H1 (cell line): ENCODE measurements at regions not wholly inside any gene's neighbourhood (a gene's known extent, or its start where the extent isn't known, plus 50 kb on each side); places are given as distances from the start of the nearest gene placed in this dataset.

Experiments
- CTCF ChIA-PET: fragments of 300-600 bp; sonication (Branson Sonifier 250); formaldehyde crosslinking; loops from one replicate; lab custom pipeline; 2021; ENCODE audit not compliant: partially characterized antibody; lab: Charles Lee
- POLR2A ChIA-PET: fragments of 300-600 bp; sonication (Branson Sonifier 250); formaldehyde crosslinking; loops from one replicate; lab custom pipeline; 2021; ENCODE audit warnings: inconsistent platforms; ENCODE audit not compliant: partially characterized antibody; lab: Charles Lee
- DNase-seq, 2 experiments: peaks; one replicate each; pipeline versions ENCODE4 v3.0.0 to v3.0.0-alpha.2; 2010 to 2022; ENCODE audit warnings: low spot score in 2 of 2, low read depth in 1 of 2, mixed read lengths in 1 of 2
- FAIRE-seq: peaks from 2 replicates; lab custom pipeline; 2011; peaks lifted over from hg19 to GRCh38; lab: Jason Lieb, UNC
- H2AFZ ChIP-seq: 2 replicates; pipeline ENCODE4 v1.8.1; 2012; ENCODE audit warnings: low read length, inconsistent platforms
- H2AK5ac ChIP-seq: 2 replicates; pipeline ENCODE4 v1.6.1; 2013; ENCODE audit warnings: low read depth, low read length
- H2BK120ac ChIP-seq: replicated peaks from 2 replicates; pipeline ENCODE3; 2013; ENCODE audit warnings: low read depth, low read length, inconsistent platforms
- H2BK12ac ChIP-seq: 2 replicates; pipeline ENCODE4 v1.6.1; 2013; ENCODE audit warnings: low read depth, low read length
- H2BK15ac ChIP-seq: 2 replicates; pipeline ENCODE4 v1.6.1; 2013; ENCODE audit warnings: low read length
- H2BK20ac ChIP-seq: 2 replicates; pipeline ENCODE4 v1.6.1; 2013; ENCODE audit warnings: low read length
- H2BK5ac ChIP-seq: 2 replicates; pipeline ENCODE4 v1.6.1; 2013; ENCODE audit warnings: low read depth, low read length
- H3K14ac ChIP-seq: 2 replicates; pipeline ENCODE4 v1.6.1; 2013; ENCODE audit warnings: inconsistent platforms; ENCODE audit not compliant: insufficient read length
- H3K18ac ChIP-seq: 2 replicates; pipeline ENCODE4 v1.6.1; 2013; ENCODE audit warnings: low read length; ENCODE audit errors: extremely low read depth
- H3K23ac ChIP-seq: 2 replicates; pipeline ENCODE4 v1.6.1; 2013; ENCODE audit warnings: inconsistent platforms; ENCODE audit not compliant: insufficient read length
- H3K23me2 ChIP-seq: 2 replicates; pipeline ENCODE4 v1.6.1; 2013; ENCODE audit warnings: low read depth, low read length
- H3K27ac ChIP-seq: 2 replicates; pipeline ENCODE4 v1.6.1; 2011; ENCODE audit warnings: low read depth, low read length, inconsistent platforms
- H3K27me3 ChIP-seq, 4 experiments: replicated peaks in 1 of 4; 1 replicate in 1 of 4; 2 replicates in 3 of 4; pipeline versions ENCODE4 v1.6.1 to v1.8.1; 2011 to 2013; ENCODE audit warnings: low read length in 3 of 4, mild to moderate bottlenecking in 3 of 4, inconsistent platforms in 2 of 4, mixed read lengths in 2 of 4, moderate library complexity in 1 of 4; ENCODE audit not compliant: control insufficient read depth in 3 of 4, insufficient read depth in 3 of 4; ENCODE audit errors: extremely low read depth in 1 of 4
- H3K36me3 ChIP-seq, 4 experiments: 2 replicates each; pipeline versions ENCODE4 v1.6.1 to v1.8.1; 2011 to 2013; ENCODE audit warnings: mild to moderate bottlenecking in 4 of 4, low read length in 3 of 4, moderate library complexity in 2 of 4, control low read depth in 1 of 4, inconsistent platforms in 1 of 4; ENCODE audit not compliant: insufficient read depth in 4 of 4, control insufficient read depth in 2 of 4
- H3K4ac ChIP-seq: replicated peaks from 2 replicates; pipeline ENCODE3; 2013; ENCODE audit warnings: low read length, low read depth, mixed read lengths, inconsistent platforms; ENCODE audit not compliant: insufficient read length
- H3K4me1 ChIP-seq, 4 experiments: replicated peaks in 1 of 4; 1 replicate in 1 of 4; 2 replicates in 3 of 4; pipeline versions ENCODE4 v1.6.1 to v1.8.1; 2011 to 2013; ENCODE audit warnings: low read length in 3 of 4, inconsistent platforms in 2 of 4, mixed read lengths in 1 of 4; ENCODE audit not compliant: insufficient read depth in 4 of 4, control insufficient read depth in 3 of 4
- H3K4me2 ChIP-seq, 2 experiments: 2 replicates each; pipeline versions ENCODE4 v1.6.1 to v1.8.1; 2011 to 2013; ENCODE audit warnings: low read depth in 2 of 2, low read length in 2 of 2, control low read depth in 1 of 2, inconsistent platforms in 1 of 2, mild to moderate bottlenecking in 1 of 2; ENCODE audit not compliant: insufficient read depth in 1 of 2
- H3K4me3 ChIP-seq, 4 experiments: fragments of 200-600, 300-600 bp in 1 of 4; sonication (generic), shearing (Covaris generic), sonication (Bioruptor Twin) in 1 of 4; 2 replicates each; pipeline versions ENCODE4 v1.5.1 to v1.8.1; 2011 to 2016; ENCODE audit warnings: low read length in 4 of 4, low read depth in 3 of 4, control low read depth in 2 of 4, inconsistent platforms in 2 of 4, mild to moderate bottlenecking in 2 of 4, mixed read lengths in 1 of 4, moderate library complexity in 1 of 4; ENCODE audit not compliant: insufficient read depth in 2 of 4; ENCODE audit errors: extremely low read depth in 1 of 4
- H3K56ac ChIP-seq: replicated peaks from 2 replicates; pipeline ENCODE3; 2013; ENCODE audit warnings: low read depth, mild to moderate bottlenecking, mixed read lengths, low read length, inconsistent platforms; ENCODE audit not compliant: insufficient read length
- H3K79me1 ChIP-seq: 2 replicates; pipeline ENCODE4 v1.6.1; 2013; ENCODE audit warnings: low read depth, low read length, control low read depth
- H3K79me2 ChIP-seq, 2 experiments: 2 replicates each; pipeline versions ENCODE4 v1.6.1 to v1.8.1; 2012 to 2013; ENCODE audit warnings: low read length in 2 of 2, mild to moderate bottlenecking in 2 of 2, inconsistent platforms in 1 of 2; ENCODE audit not compliant: insufficient read depth in 2 of 2, control insufficient read depth in 1 of 2
- H3K9ac ChIP-seq, 4 experiments: replicated peaks in 1 of 4; 1 replicate in 1 of 4; 2 replicates in 3 of 4; pipeline versions ENCODE4 v1.6.1 to v1.8.1; 2011 to 2013; ENCODE audit warnings: low read depth in 3 of 4, low read length in 3 of 4, control low read depth in 2 of 4, mild to moderate bottlenecking in 2 of 4, moderate library complexity in 2 of 4, inconsistent platforms in 1 of 4; ENCODE audit errors: extremely low read depth in 1 of 4
- H3K9me3 ChIP-seq, 2 experiments: 2 replicates each; pipeline versions ENCODE4 v1.6.1 to v1.8.1; 2012 to 2013; ENCODE audit warnings: mild to moderate bottlenecking in 2 of 2, moderate library complexity in 2 of 2, control low read depth in 1 of 2, inconsistent platforms in 1 of 2, low read depth in 1 of 2, low read length in 1 of 2, mixed read lengths in 1 of 2; ENCODE audit not compliant: insufficient read depth in 2 of 2
- H4K20me1 ChIP-seq, 2 experiments: replicated peaks in 1 of 2; 2 replicates each; pipeline versions ENCODE3 to v1.8.1; 2011 to 2013; ENCODE audit warnings: inconsistent platforms in 2 of 2, low read length in 2 of 2, mild to moderate bottlenecking in 1 of 2; ENCODE audit not compliant: insufficient read depth in 2 of 2, control insufficient read depth in 1 of 2
- H4K5ac ChIP-seq: 2 replicates; pipeline ENCODE4 v1.6.1; 2013; ENCODE audit warnings: low read length, low read depth, mixed read lengths, inconsistent platforms; ENCODE audit not compliant: insufficient read length
- H4K8ac ChIP-seq: 2 replicates; pipeline ENCODE4 v1.8.0; 2013; ENCODE audit warnings: mild to moderate bottlenecking, moderate library complexity, low read length, inconsistent platforms; ENCODE audit not compliant: insufficient read depth; ENCODE audit errors: extremely low read depth
- H4K91ac ChIP-seq: replicated peaks from 2 replicates; pipeline ENCODE3; 2013; ENCODE audit warnings: low read length, mixed read lengths, inconsistent platforms; ENCODE audit not compliant: insufficient read length
- CEBPB ChIP-seq: IDR thresholded peaks from 2 replicates; pipeline ENCODE4 v1.6.1; 2012; ENCODE audit warnings: low read depth, low read length
- CHD2 ChIP-seq: IDR thresholded peaks from 2 replicates; pipeline ENCODE4 v1.6.1; 2012; ENCODE audit warnings: low read length, improper control_type of control experiment
- EP300 ChIP-seq, 2 experiments: IDR thresholded peaks; 1 replicate in 1 of 2; 2 replicates in 1 of 2; pipeline ENCODE4 v1.6.1; 2011 to 2012; ENCODE audit warnings: low read depth in 2 of 2, low read length in 2 of 2, mild to moderate bottlenecking in 2 of 2, borderline replicate concordance in 1 of 2, inconsistent platforms in 1 of 2, moderate library complexity in 1 of 2
- EZH2 ChIP-seq: fragments of 200-600 bp; sonication (generic); IDR thresholded peaks from 2 replicates; pipeline ENCODE4 v1.7.1; 2012; ENCODE audit warnings: low read depth, mild to moderate bottlenecking, moderate library complexity, low read length, inconsistent platforms; ENCODE audit not compliant: severe bottlenecking
- GABPA ChIP-seq: IDR thresholded peaks from 2 replicates; pipeline ENCODE4 v1.6.1; 2011; ENCODE audit warnings: mild to moderate bottlenecking, low read length, moderate library complexity, borderline replicate concordance; ENCODE audit not compliant: insufficient read depth
- KDM4A ChIP-seq: IDR thresholded peaks from one replicate; pipeline ENCODE4 v1.7.1; 2012; ENCODE audit warnings: low read depth, mild to moderate bottlenecking, moderate library complexity, low read length, inconsistent platforms; ENCODE audit not compliant: severe bottlenecking
- KDM5A ChIP-seq: fragments of 200-600 bp; IDR thresholded peaks from 2 replicates; pipeline ENCODE4 v1.7.1; 2012; ENCODE audit warnings: mild to moderate bottlenecking, low read length, inconsistent platforms, mixed read lengths
- MAFK ChIP-seq: IDR thresholded peaks from 2 replicates; pipeline ENCODE4 v1.6.1; 2012; ENCODE audit warnings: low read depth, mild to moderate bottlenecking, improper control_type of control experiment, low read length
- NANOG ChIP-seq: IDR thresholded peaks from 2 replicates; pipeline ENCODE4 v1.6.1; 2011; ENCODE audit warnings: low read length, low read depth, mild to moderate bottlenecking, inconsistent platforms; ENCODE audit not compliant: insufficient read depth, poor library complexity, severe bottlenecking
- PHF8 ChIP-seq: fragments of 200-600 bp; sonication (generic); conservative IDR thresholded peaks from 2 replicates; pipeline ENCODE4 v1.7.1; 2012; ENCODE audit warnings: low read depth, mild to moderate bottlenecking, inconsistent platforms, low read length, moderate library complexity
- SP1 ChIP-seq: IDR thresholded peaks from 2 replicates; pipeline ENCODE4 v1.6.1; 2011; ENCODE audit warnings: low read depth, low read length
- SP2 ChIP-seq: IDR thresholded peaks from 2 replicates; pipeline ENCODE4 v1.6.1; 2012; ENCODE audit warnings: mild to moderate bottlenecking, low read length, inconsistent platforms
- ZNF274 ChIP-seq: IDR thresholded peaks from 2 replicates; pipeline ENCODE4 v1.7.0; 2012; ENCODE audit warnings: low read length, borderline replicate concordance; ENCODE audit errors: extremely low read depth
- TF ChIP-seq, protein P1 (sequence below): IDR thresholded peaks from 2 replicates; pipeline ENCODE4 v1.6.1; 2012; ENCODE audit warnings: inconsistent platforms

DNA sequence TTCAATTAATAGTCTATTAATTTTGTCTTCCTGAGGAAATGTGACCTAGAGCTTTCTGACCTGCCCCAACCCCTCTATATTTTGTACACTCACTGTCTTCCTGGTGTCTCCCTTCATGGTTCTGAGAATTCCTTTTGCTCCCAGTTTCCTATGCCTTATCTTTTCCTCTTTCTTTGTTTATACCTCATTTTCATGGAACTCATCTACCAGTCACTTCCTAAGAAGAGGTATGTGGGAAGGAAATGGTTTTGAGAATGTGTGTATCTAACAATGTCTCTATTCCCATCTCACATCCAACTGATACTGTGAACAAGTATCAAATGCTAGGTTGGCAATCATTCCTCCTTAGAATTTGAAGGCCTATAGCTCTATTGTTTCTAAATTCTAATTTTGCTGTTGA is 245.1 kb upstream of the EGLN3 start:
- no peak overlapping the region for H3K4ac ChIP-seq
- no peak overlapping the region for H3K56ac ChIP-seq
- H4K8ac ChIP-seq, result no peak overlapping the region
- H3K23ac ChIP-seq, result no peak overlapping the region
- H4K20me1 ChIP-seq, result no peaks in the 10 kb centered on the region
- no peak for DNase-seq
- H4K91ac ChIP-seq, result no peak overlapping the region
- no peak overlapping the region for H3K27ac ChIP-seq
- H3K9me3 ChIP-seq, result no peaks in the 10 kb centered on the region
- no peaks in the 10 kb centered on the region for H3K79me1 ChIP-seq
- H3K23me2 ChIP-seq, result no peaks in the 10 kb centered on the region
- no peaks in the 10 kb centered on the region for H3K79me2 ChIP-seq
- POLR2A ChIA-PET, result no interaction called here
- no peak for FAIRE-seq
- no peak overlapping the region for H3K18ac ChIP-seq
- H3K14ac ChIP-seq, result no peak overlapping the region
- no peak overlapping the region for H4K5ac ChIP-seq
- no peak overlapping the region for H3K9ac ChIP-seq
- H3K4me3 ChIP-seq, result no peak overlapping the region
- H3K4me1 ChIP-seq, result no peaks in the 10 kb centered on the region
- H2AFZ ChIP-seq, result no peak overlapping the region
- no peak overlapping the region for H3K4me2 ChIP-seq
- no peak overlapping the region for H2AK5ac ChIP-seq
- no peak overlapping the region for H2BK120ac ChIP-seq
- CTCF ChIA-PET, result no interaction called here
- H2BK15ac ChIP-seq, result no peak overlapping the region
- no peak overlapping the region for H2BK12ac ChIP-seq
- H3K27me3 ChIP-seq, result no peaks in the 10 kb centered on the region
- H2BK5ac ChIP-seq, result no peak overlapping the region
- no peaks in the 10 kb centered on the region for H3K36me3 ChIP-seq
- H2BK20ac ChIP-seq, result no peak overlapping the region
- TF ChIP-seq PHF8 (no peak), CEBPB (no peak), CHD2 (no peak), EP300 (IDR thresholded peaks at IDR 0.05; ENCODE audit: borderline replicate concordance in 1 of 2, low read depth in 2 of 2, low read length in 2 of 2) (no peak), EZH2 (no peak), SP1 (no peak), NANOG (no peak), SP2 (no peak), GABPA (no peak), KDM4A (no peak), MAFK (no peak), ZNF274 (no peak), KDM5A (no peak)
- TF ChIP-seq, protein P1, sequence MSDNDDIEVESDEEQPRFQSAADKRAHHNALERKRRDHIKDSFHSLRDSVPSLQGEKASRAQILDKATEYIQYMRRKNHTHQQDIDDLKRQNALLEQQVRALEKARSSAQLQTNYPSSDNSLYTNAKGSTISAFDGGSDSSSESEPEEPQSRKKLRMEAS, result no peak
- TF ChIP-seq, all 59 proteins: peak for 0
